ENCODE measurements at regions not wholly inside any gene's neighbourhood (a gene's known extent, or its start where the extent isn't known, plus 50 kb on each side); places are given as distances from the start of the nearest gene placed in this dataset.
A peak's percentile ranks its signal among the peaks of the same experiment; 100 is the strongest.
"Not testable (repeated sequence)": the region's sequence is repeated elsewhere in the genome, so short reads cannot be mapped to it uniquely, and the experiment has no call there.

DNA sequence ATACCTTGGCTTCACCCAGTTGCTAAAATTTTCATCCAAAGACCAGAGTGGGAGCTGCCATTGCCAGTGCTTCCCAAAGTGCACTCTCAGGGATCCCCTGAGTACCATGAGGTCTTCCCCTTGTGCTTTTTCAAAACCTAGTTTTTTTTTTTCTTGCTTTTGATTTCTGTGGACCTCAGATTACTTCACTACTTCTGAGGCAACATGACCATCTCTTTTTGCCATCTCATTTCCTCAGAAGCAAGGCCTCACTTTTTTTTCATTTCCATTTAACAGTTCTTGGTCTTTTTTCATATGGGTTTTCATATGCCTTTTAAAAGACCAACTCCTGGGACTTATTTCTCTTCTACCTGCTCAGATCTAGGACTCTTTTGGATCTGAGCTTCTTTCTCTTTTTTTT, 64.1 kb upstream of the MMS22L start:
- no peak for DNase-seq

DNA sequence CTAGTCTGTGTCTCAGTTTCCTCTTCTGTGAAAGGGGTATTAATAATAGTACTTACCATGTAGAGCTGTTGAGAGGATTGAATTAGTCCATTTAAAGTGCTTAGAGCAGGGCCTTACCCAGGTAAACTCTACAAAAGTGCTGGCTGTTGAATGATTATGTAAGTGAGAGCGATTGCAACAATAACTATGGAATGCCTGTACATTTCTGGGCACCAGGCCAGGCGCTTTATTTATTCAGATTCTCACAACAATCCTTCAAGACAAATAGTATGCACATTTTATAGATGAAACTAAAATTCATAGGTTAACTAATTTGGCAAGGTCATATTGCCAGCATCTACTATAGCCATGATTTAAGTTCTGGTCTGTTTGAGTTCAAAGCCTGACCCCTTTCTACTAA, 78.3 kb upstream of the MMS22L start:
- no peak for DNase-seq

DNA sequence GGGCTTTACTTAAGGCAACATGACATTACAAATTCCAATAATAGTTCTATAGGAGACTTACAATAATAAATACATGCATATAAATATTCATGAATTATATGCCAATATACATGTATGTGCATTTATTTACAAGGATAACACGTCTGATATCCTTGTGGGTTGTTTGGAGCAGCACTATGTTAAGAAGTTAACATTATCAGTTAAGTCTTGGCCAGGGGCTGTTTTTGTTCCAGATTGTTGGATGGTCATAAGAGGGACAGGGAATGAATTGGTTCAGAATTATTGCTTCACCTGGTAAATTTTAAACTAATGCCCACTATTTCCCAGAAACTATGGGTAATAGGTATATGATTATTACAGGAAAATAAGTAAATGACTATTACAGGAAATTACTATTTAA, 81.3 kb upstream of the MMS22L start:
- DNase-seq, result no peak

GRCh38 chr6:97382071-97382470, 99.1 kb upstream of the MMS22L start:
- DNase-seq, result not testable (repeated sequence)

DNA sequence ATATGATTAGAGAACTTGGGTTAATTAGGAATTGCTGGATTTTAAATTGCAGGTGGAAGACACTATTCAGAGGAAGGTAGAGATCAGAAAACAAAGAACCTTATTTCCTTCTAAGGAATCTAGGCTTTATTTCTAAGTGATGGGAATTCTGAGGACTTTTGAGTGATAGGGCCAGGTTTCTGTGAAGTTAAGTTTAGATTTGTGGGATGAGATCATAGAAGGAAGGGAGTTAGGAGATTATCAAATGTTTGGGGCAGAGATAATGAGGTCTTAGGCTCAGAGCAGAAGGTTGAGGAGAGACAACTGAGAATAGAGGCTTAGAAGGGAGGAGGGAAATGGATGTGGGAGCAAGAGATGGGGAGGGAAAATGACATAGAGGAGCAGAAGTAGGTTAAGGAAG, 109.7 kb upstream of the MMS22L start:
- DNase-seq, result no peak

DNA sequence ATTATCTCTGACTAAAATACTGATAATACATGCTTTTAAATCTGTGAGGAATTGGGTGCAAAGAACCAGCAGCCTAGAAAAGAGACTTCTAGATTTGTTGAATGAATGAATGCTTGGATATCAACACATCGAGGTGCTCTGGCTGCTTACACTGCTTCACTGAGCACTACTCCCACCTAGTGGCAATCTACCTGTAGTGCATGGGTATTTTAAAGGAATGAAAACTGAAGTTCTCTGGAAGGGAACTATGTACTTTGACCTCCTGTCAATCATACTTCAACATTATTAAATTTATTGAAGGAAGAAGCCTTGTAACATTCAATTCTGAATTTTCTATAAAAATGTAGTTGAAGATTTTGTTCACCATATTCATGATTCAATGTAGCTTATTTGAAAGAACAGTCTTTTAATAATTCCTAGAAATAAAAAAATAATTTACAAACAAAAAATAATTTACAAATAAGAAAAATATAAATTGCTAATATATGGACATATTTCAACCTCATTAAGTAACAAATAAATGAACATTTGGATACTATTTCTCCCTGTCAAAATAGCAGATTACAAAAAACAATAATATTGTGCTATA, 111.2 kb upstream of the MMS22L start:
- peak; percentile 30 for DNase-seq

- no peak for DNase-seq
Measured at GRCh38 chr6:97396880-97397279, 113.9 kb upstream of the MMS22L start.

GRCh38 chr6:97399208-97399607, 116.2 kb upstream of the MMS22L start:
- DNase-seq, result no peak

DNA sequence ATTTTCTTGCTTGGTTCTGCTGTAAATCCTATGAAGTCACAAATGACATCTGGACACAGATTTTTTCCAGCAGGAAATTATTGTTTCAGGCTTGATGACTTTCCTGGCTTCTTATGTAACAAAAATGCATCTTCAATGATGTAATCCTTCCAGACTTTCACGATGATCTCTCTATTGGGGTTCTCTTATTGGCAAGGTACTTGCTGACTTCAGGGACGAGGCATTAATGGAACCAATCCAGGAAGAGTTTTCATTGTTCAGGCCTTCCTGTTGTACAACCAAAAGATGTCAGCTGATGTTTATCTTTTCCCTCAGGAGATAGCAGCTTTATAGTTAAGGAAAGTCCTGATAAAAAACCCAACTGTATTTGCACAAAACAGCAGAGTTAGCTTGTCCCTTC, 118.5 kb upstream of the MMS22L start:
- no peak for DNase-seq

DNA sequence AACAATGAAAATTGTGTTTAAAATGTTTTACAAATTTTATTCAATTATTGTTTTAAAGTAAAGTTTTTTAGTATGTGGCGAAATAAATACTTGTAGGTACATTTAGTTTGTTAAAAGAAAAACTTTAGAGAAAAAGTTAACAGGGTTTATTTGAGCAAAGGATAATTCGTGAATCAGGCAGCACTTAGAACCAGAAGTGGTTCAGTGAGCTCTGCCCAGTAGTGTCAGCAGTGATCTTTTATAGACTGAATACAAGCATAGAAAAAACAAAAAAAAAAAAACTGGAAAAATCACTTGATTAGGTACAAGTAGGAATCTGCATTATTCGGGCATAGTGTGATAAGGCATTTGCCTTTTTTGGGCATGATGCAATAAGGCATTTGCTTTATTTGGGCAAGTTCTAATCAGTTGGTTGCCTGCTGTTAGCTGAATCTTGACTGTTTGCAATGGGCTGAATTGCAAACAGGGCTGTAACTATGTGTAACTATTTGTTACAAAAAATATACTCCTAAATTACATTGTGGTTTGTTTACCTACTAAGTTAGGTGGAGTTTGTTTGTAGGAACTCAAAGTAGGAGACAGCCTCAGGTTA, 122.9 kb upstream of the MMS22L start:
- DNase-seq, result no peak

DNA sequence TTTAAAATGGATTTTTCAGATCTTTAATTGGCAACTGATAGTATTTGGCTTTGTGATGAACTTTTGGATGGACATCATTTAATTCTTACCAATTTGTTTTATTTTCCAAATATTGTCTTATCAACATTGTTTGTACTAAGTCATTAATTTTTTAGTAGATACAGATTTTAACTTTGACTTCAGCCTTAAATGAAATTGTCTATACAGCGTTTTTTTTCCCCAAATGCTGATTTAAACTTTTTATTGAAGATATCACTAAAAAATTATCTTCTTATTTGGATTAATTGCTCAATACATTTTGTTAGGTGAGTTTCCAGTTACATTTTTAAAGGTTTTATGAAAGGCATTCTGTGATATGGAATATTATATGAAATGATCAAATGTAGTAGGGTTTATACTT, 123.6 kb upstream of the MMS22L start:
- no peak for DNase-seq

- DNase-seq, result no peak
Measured at GRCh38 chr6:97411610-97412009, 128.6 kb upstream of the MMS22L start.

- DNase-seq, result no peak
Measured at GRCh38 chr6:97412511-97412910, 129.5 kb upstream of the MMS22L start.

- DNase-seq, result no peak
Measured at GRCh38 chr6:97422171-97422570, 139.2 kb upstream of the MMS22L start.

DNA sequence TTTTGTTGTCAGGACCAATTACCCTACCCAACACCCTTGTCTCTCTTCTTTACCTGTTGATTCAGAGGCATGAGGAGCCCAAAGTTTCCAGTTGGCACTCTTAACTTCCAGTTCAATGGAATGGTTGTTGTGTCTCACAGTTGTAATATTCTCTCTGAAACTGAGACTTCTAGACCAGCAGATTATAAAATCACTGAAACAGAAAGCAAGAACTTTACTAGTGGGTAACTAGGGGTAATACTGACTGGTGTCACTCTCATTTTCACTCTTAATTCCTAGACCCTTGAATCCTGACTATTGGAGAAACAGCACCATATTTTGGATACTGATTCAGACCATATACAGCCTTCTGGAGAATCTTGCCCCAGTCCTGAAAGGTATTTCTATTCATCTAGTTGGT, 140.2 kb upstream of the MMS22L start:
- no peak for DNase-seq

DNA sequence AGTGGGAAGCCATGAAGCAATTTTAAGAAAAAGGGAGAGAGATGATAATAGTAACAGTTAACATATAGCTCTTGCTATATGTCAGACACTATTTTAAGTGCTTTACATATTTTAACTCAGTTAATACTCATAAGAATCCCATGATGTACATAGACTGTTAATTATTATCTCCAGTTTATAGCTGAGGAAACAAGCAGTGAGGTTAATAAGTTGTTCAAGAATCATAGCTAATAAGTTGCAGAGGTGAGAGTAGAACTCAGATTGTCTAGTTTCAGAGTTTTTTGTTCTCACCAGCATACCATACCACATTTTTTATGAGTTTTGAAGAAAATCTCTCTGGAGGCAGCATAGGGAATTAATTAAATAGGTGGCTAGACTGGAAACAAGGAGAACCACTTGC, 144.6 kb upstream of the MMS22L start:
- DNase-seq, result no peak

DNA sequence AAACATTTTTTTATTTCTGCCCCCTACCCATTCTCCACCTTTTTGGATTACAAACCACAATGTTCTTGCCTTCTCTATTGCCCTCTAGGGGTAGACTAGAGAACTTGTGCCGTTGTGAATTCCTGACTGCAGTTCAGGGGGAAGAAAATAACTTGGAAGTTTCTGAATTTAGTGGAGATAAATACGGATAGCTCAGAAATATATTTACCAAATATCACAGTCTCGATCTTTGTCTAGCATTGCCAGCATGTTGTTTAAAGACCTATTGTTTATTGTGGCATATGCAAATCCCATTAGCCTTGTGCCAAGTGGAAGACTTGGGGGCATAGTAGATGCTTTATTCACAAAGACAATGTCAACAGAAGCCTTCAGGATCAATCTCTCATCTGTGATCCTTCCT, 154.1 kb upstream of the MMS22L start:
- no peak for DNase-seq

GRCh38 chr6:97438011-97438671, 155.1 kb upstream of the MMS22L start:
- no peak for DNase-seq

DNA sequence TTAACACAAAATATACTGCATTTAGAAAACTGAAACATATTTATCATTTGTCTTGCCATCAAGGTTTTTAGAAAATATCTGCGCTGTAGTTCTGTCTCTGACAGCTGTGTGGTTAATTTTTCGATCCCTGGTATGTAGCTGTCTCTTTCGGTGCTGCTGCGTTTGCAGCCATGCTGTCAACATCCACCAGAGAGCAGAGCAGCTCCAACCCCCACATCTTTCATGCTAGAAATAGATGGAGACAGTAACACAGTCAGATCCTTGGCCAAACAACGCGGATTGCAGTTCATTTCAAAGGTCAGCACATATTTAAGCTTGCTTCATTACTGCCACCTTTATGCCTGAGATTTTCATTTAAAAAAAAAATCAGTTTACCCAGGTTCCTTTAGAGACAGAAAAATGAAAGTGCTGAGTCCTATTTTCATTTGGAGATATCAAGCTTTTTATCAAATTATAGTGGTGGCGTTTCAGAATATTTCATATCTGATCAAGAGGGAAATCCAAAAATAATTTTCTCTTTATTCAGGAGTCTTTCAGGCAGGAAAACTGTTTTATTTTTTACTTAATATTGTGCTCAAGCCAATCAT, 157.7 kb upstream of the MMS22L start:
- peak; percentile 61 for DNase-seq

- no peak for DNase-seq
Measured at GRCh38 chr6:97443408-97444080, 160.5 kb upstream of the MMS22L start.

DNA sequence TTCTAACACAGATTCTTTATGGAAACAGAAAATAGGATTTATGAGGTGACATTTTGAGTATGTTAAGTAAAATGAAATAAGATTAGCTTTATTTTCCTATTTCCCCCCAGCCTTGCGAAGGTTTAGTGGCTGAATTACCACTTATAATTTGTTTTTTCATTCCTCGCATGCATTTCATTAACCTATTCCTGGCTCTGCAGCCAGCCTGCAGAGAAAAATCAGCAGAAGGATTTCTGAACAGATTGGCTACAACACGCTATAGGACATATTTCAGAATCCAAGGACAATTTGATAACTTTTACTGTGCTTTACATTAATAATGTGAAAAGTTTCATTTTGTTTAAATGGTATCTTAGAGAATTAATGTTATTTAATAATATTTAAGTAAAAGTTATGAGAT, 162.4 kb upstream of the MMS22L start:
- DNase-seq, result no peak

DNA sequence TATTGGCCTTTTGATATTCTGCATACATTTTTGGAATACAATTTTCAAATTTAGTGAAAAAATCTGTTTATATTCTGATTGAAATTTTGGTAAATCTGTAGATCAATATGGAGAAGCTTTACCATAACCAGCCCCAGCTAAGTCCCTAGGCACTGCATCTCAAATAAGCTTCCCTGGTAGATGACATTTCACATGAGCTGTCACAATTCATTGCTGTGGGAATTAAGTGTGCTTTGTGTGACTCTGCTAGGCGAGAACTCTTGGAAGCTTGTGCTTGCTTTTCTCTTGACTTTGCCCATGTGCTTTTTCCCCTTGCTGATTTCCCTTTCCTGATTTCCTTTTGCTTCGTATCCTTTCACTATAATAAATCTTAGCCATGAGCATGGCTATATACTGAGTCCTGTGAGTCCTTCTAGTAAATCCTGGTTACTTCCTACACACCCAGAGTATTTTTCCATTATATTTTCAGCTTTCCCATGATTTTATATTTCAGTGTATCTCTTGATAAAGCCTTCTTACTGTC, 166.5 kb upstream of the MMS22L start:
- no peak for DNase-seq

GRCh38 chr6:97450087-97450486, 167.1 kb upstream of the MMS22L start:
- no peak for DNase-seq

DNA sequence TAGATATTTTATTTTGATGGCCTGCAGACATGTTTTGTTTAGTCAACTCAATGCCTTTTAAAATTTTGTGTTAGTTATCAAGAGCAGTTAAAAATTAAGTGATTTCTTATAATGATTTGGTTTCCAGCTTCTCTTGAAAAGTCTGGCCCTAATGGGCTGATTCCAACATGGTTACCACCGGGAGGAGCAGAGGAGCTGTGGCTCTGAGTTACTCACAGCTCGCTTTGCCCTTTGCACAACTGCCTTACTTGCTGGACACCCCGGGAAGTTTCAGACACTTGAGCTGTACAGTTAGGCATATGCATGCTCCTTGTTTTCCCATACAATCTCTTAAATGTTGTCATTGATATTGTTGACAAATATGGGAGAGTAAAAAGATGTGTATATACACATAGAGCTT, 173.1 kb upstream of the MMS22L start:
- no peak for DNase-seq
